SJSA1 (cell line): ENCODE measurements at regions not wholly inside any gene's neighbourhood (a gene's known extent, or its start where the extent isn't known, plus 50 kb on each side); places are given as distances from the start of the nearest gene placed in this dataset.

ENCODE experiments used
- DNase-seq, 2 experiments: peaks; one replicate each; pipeline ENCODE4 v3.0.0-alpha.2; 2015 to 2020; ENCODE audit warnings: low spot score in 2 of 2, low read depth in 1 of 2
- H3K27ac ChIP-seq: fragments of 250-450 bp; sonication (Bioruptor Pico); 2 replicates; pipeline ENCODE4 v1.5.1; 2020; ENCODE audit warnings: mild to moderate bottlenecking, moderate library complexity
- H3K27me3 ChIP-seq: fragments of 250-450 bp; sonication (Bioruptor Pico); replicated peaks from 2 replicates; pipeline ENCODE4 v1.5.1; 2020; ENCODE audit warnings: mild to moderate bottlenecking, moderate library complexity
- H3K36me3 ChIP-seq: fragments of 250-450 bp; sonication (Bioruptor Pico); 2 replicates; pipeline ENCODE4 v1.5.1; 2020; ENCODE audit warnings: mild to moderate bottlenecking
- H3K4me1 ChIP-seq: fragments of 250-450 bp; sonication (Bioruptor Pico); replicated peaks from 2 replicates; pipeline ENCODE4 v1.6.1; 2021; ENCODE audit warnings: mild to moderate bottlenecking
- H3K4me3 ChIP-seq: fragments of 250-450 bp; sonication (Bioruptor Pico); 2 replicates; pipeline ENCODE4 v1.5.1; 2020; ENCODE audit warnings: mild to moderate bottlenecking
- H3K9me3 ChIP-seq: fragments of 250-450 bp; sonication (Bioruptor Pico); replicated peaks from 2 replicates; pipeline ENCODE4 v1.5.1; 2020; ENCODE audit warnings: mild to moderate bottlenecking

- Histone ChIP-seq H3K9me3 (0 out of 2 replicates have a peak, but pooled peaks cover 4% of the 10 kb centered on the region), H3K27me3 (no peaks in the 10 kb centered on the region), H3K4me3 (no peak overlapping the region), H3K27ac (no peak overlapping the region), H3K36me3 (no peaks in the 10 kb centered on the region), H3K4me1 (no peaks in the 10 kb centered on the region)
- no peak for DNase-seq
Measured at GRCh38 chr12:94025756-94026155, 122.6 kb upstream of the PLXNC1 start.

- no peak overlapping the region for H3K27ac ChIP-seq
- no peak for DNase-seq
- H3K4me3 ChIP-seq = no peak overlapping the region
Measured at GRCh38 chr12:94026596-94026995, 121.8 kb upstream of the PLXNC1 start.

GRCh38 chr12:94027561-94027960, 120.8 kb upstream of the PLXNC1 start:
- DNase-seq = no peak
- Histone ChIP-seq H3K9me3 (0 out of 2 replicates have a peak, but pooled peaks cover 4% of the 10 kb centered on the region), H3K36me3 (no peaks in the 10 kb centered on the region), H3K27me3 (no peaks in the 10 kb centered on the region), H3K4me3 (no peak overlapping the region), H3K4me1 (no peaks in the 10 kb centered on the region), H3K27ac (no peak overlapping the region)

More at GRCh38 chr12:94026596-94026995, 121.8 kb upstream of the PLXNC1 start:
- no peaks in the 10 kb centered on the region for H3K27me3 ChIP-seq
- no peaks in the 10 kb centered on the region for H3K36me3 ChIP-seq
- no peaks in the 10 kb centered on the region for H3K4me1 ChIP-seq
- H3K9me3 ChIP-seq = 0 out of 2 replicates have a peak, but pooled peaks cover 4% of the 10 kb centered on the region

- Histone ChIP-seq H3K4me3 (no peak overlapping the region), H3K27ac (no peak overlapping the region), H3K4me1 (no peaks in the 10 kb centered on the region), H3K9me3 (peaks cover 3% of the 10 kb centered on the region), H3K27me3 (no peaks in the 10 kb centered on the region), H3K36me3 (no peaks in the 10 kb centered on the region)
- DNase-seq = no peak
Measured at GRCh38 chr12:94031763-94032162, 116.6 kb upstream of the PLXNC1 start.

GRCh38 chr12:94032368-94032767, 116.0 kb upstream of the PLXNC1 start:
- H3K27ac ChIP-seq = no peak overlapping the region
- no peaks in the 10 kb centered on the region for H3K36me3 ChIP-seq
- H3K4me3 ChIP-seq = no peak overlapping the region
- no peaks in the 10 kb centered on the region for H3K4me1 ChIP-seq
- H3K27me3 ChIP-seq = no peaks in the 10 kb centered on the region
- no peak for DNase-seq
- H3K9me3 ChIP-seq = peaks cover 3% of the 10 kb centered on the region

- Histone ChIP-seq H3K27me3 (no peaks in the 10 kb centered on the region), H3K9me3 (peaks cover 3% of the 10 kb centered on the region), H3K4me3 (no peak overlapping the region), H3K36me3 (no peaks in the 10 kb centered on the region), H3K27ac (no peak overlapping the region), H3K4me1 (no peaks in the 10 kb centered on the region)
- no peak for DNase-seq
Measured at GRCh38 chr12:94033101-94033500, 115.3 kb upstream of the PLXNC1 start.

- DNase-seq = no peak
- Histone ChIP-seq H3K9me3 (peaks cover 3% of the 10 kb centered on the region), H3K4me3 (no peak overlapping the region), H3K27me3 (no peaks in the 10 kb centered on the region), H3K4me1 (no peaks in the 10 kb centered on the region), H3K27ac (no peak overlapping the region), H3K36me3 (no peaks in the 10 kb centered on the region)
Measured at GRCh38 chr12:94033784-94034183, 114.6 kb upstream of the PLXNC1 start.

- H3K9me3 ChIP-seq = peaks cover 11% of the 10 kb centered on the region
- no peaks in the 10 kb centered on the region for H3K4me1 ChIP-seq
- no peaks in the 10 kb centered on the region for H3K36me3 ChIP-seq
- no peak for DNase-seq
- no peaks in the 10 kb centered on the region for H3K27me3 ChIP-seq
- H3K27ac ChIP-seq = no peak overlapping the region
- H3K4me3 ChIP-seq = no peak overlapping the region
Measured at GRCh38 chr12:94037444-94037843, 110.9 kb upstream of the PLXNC1 start.

GRCh38 chr12:94038605-94039004, 109.8 kb upstream of the PLXNC1 start:
- H3K27ac ChIP-seq = no peak overlapping the region
- no peaks in the 10 kb centered on the region for H3K4me1 ChIP-seq
- no peaks in the 10 kb centered on the region for H3K27me3 ChIP-seq
- no peak for DNase-seq
- H3K36me3 ChIP-seq = no peaks in the 10 kb centered on the region
- no peak overlapping the region for H3K4me3 ChIP-seq
- peaks cover 11% of the 10 kb centered on the region for H3K9me3 ChIP-seq

GRCh38 chr12:94039199-94039840, 109.1 kb upstream of the PLXNC1 start:
- Histone ChIP-seq H3K27ac (no peak overlapping the region), H3K4me3 (no peak overlapping the region), H3K27me3 (no peaks in the 10 kb centered on the region), H3K36me3 (no peaks in the 10 kb centered on the region), H3K9me3 (peaks cover 11% of the 10 kb centered on the region; the same call in 1 of the 2 replicates), H3K4me1 (no peaks in the 10 kb centered on the region)
- no peak for DNase-seq

GRCh38 chr12:94039914-94040313, 108.5 kb upstream of the PLXNC1 start:
- Histone ChIP-seq H3K4me1 (no peaks in the 10 kb centered on the region), H3K27me3 (no peaks in the 10 kb centered on the region), H3K4me3 (no peak overlapping the region), H3K9me3 (peaks cover 11% of the 10 kb centered on the region; the same call in 1 of the 2 replicates), H3K36me3 (no peaks in the 10 kb centered on the region), H3K27ac (no peak overlapping the region)
- DNase-seq = no peak

- no peak for DNase-seq
- no peaks in the 10 kb centered on the region for H3K27me3 ChIP-seq
- H3K4me1 ChIP-seq = no peaks in the 10 kb centered on the region
- H3K36me3 ChIP-seq = no peaks in the 10 kb centered on the region
- peaks cover 7% of the 10 kb centered on the region; the same call in 1 of the 2 replicates for H3K9me3 ChIP-seq
- H3K27ac ChIP-seq = no peak overlapping the region
- no peak overlapping the region for H3K4me3 ChIP-seq
Measured at GRCh38 chr12:94041850-94042249, 106.5 kb upstream of the PLXNC1 start.

GRCh38 chr12:94042321-94042720, 106.1 kb upstream of the PLXNC1 start:
- H3K4me1 ChIP-seq = no peaks in the 10 kb centered on the region
- no peak overlapping the region for H3K27ac ChIP-seq
- no peaks in the 10 kb centered on the region for H3K36me3 ChIP-seq
- H3K9me3 ChIP-seq = peaks cover 7% of the 10 kb centered on the region; the same call in 1 of the 2 replicates
- no peak for DNase-seq
- no peaks in the 10 kb centered on the region for H3K27me3 ChIP-seq
- H3K4me3 ChIP-seq = no peak overlapping the region

GRCh38 chr12:94046626-94047410, 101.6 kb upstream of the PLXNC1 start:
- DNase-seq = no peak
- no peaks in the 10 kb centered on the region for H3K4me1 ChIP-seq
- no peak overlapping the region for H3K27ac ChIP-seq
- H3K9me3 ChIP-seq = no peaks in the 10 kb centered on the region
- H3K36me3 ChIP-seq = no peaks in the 10 kb centered on the region
- no peaks in the 10 kb centered on the region for H3K27me3 ChIP-seq
- no peak overlapping the region for H3K4me3 ChIP-seq
